ENCODE measurements at regions not wholly inside any gene's neighbourhood (a gene's known extent, or its start where the extent isn't known, plus 50 kb on each side); places are given as distances from the start of the nearest gene placed in this dataset.
A peak's percentile ranks its signal among the peaks of the same experiment; 100 is the strongest.
"Not testable (repeated sequence)": the region's sequence is repeated elsewhere in the genome, so short reads cannot be mapped to it uniquely, and the experiment has no call there.

DNA sequence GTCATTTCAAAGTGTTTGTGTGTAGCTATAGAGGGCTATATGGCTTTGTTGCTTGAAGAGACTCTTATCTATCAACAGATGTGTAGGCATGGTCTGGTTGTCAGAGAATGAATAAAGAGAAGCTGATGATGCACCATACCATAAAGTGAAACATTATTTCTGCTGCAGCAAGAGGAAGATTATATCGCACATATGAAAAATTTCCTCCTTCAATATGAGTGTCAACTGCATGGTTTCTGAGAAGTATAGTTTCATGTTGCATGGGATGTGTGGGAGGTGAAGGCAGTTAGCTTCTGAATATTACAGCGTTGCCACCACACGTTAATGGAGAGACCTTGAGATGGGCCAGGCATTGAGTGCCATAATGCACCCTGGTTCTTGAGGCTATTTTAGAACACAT, 217.9 kb downstream of the SATB1 start:
- peaks cover 0 to 4% (median 1%) of the 10 kb centered on the region in 4 donors for H3K4me1 Mint-ChIP-seq
- no peak for DNase-seq
- H3K27me3 Mint-ChIP-seq = peaks cover 0 to 7% (median 4%) of the 10 kb centered on the region in 5 donors
- no peak overlapping the region for H3K4me3 Mint-ChIP-seq
- H3K36me3 Mint-ChIP-seq = no peaks in the 10 kb centered on the region
- H3K9me3 Mint-ChIP-seq = no peaks in the 10 kb centered on the region
- POLR2A ChIA-PET = no interaction called here
- ATAC-seq = no peak
- H3K27ac Mint-ChIP-seq = no peak overlapping the region

DNA sequence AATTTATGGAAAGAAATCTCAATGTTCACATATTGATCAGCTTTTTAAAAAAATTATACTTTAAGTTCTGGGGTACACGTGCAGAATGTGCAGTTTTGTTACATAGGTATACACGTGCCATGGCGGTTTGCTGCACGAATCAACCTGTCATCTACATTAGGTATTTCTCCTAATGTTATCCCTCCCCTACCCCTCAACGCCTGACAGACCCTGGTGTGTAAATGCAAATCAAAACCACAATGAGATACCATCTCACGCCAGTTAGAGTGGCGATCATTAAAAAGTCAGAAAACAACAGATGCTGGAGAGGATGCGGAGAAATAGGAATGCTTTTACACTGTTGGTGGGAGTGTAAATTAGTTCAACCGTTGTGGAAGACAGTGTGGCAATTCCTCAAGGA, 219.4 kb downstream of the SATB1 start:
- H3K4me3 Mint-ChIP-seq, POLR2A ChIA-PET, ATAC-seq, DNase-seq, H3K9me3 Mint-ChIP-seq, H3K4me1 Mint-ChIP-seq, H3K27me3 Mint-ChIP-seq, H3K27ac Mint-ChIP-seq, H3K36me3 Mint-ChIP-seq: not testable (repeated sequence)

DNA sequence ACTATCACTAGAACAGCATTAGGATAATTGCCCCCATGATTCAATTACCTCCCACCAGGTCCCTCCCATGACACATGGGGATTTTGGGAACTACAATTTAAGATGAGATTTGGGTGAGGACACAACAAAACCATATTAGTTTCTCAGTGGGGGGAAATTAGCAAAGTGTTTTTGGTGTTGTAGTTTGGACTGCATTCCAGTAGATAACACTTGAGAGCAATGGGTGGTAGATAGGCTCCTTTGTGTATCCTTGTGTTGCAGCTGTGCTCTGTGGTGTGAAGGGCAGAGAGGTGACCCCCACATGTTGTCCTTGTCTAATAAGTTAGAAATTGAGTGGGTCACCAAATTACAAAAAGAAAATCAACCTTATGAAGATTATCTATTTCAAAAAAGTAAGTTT, 223.8 kb downstream of the SATB1 start:
- POLR2A ChIA-PET = no interaction called here
- Mint-ChIP-seq H3K4me1 (no peaks in the 10 kb centered on the region), H3K4me3 (no peak overlapping the region), H3K36me3 (peaks cover 0 to 32% (median 29%) of the 10 kb centered on the region in 3 donors), H3K27me3 (peaks cover 0 to 6% (median 1%) of the 10 kb centered on the region in 5 donors), H3K9me3 (peaks cover 0 to 47% (median 20%) of the 10 kb centered on the region in 9 donors), H3K27ac (no peak overlapping the region)
- DNase-seq (no peak), ATAC-seq (no peak)

DNA sequence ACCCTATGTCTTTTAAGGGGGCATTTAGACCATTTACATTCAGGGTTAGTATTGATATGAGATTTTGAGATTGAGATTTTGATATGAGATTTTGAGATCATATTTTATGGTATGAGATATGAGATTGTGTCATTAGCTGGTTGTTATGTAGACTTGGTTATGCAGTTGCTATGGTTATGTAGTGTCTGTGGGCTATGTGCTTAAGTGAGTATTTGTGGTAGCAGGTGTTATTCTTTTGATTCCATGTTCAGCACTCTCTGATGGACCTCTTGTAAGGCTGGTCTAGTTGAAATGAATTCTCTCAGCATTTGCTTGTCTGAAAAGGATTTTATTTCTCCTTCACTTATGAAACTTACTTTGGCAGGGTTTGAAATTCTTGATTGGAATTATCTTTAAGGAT, 225.4 kb downstream of the SATB1 start:
- H3K27me3 Mint-ChIP-seq = peaks cover 0 to 4% (median 1%) of the 10 kb centered on the region in 5 donors
- H3K9me3 Mint-ChIP-seq = peaks cover 0 to 57% (median 27%) of the 10 kb centered on the region in 9 donors

DNA sequence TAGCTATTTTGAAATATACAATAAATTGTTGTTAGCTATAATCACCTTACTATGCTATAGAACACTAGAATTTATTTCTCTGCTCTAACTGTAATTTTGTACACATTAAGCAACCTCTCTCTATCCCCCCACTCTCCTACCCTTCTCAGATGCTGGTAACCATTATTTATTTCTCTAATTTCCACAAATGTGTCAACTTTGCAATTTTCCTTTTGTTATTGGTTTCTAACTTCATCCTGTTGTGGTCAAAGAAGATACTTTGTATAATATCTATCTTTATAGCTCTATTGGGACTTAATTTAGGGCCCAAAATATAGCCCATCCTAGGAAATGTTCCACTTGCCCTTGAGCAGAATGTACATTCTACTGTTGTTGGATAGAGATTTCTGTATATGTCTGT, 229.3 kb downstream of the SATB1 start:
- H3K9me3 Mint-ChIP-seq = peaks cover 0 to 55% (median 27%) of the 10 kb centered on the region in 9 donors
- peaks cover 0 to 32% (median 29%) of the 10 kb centered on the region in 3 donors for H3K36me3 Mint-ChIP-seq
- POLR2A ChIA-PET = no interaction called here
- no peak overlapping the region for H3K4me3 Mint-ChIP-seq
- H3K27me3 Mint-ChIP-seq = no peaks in the 10 kb centered on the region
- no peak for DNase-seq
- no peak overlapping the region for H3K27ac Mint-ChIP-seq
- ATAC-seq = no peak
- H3K4me1 Mint-ChIP-seq = no peaks in the 10 kb centered on the region

More for the DNA sequence above, 225.4 kb downstream of the SATB1 start:
- POLR2A ChIA-PET = no interaction called here
- Mint-ChIP-seq H3K27ac (no peak overlapping the region), H3K36me3 (peaks cover 0 to 32% (median 29%) of the 10 kb centered on the region in 3 donors), H3K4me3 (no peak overlapping the region), H3K4me1 (no peaks in the 10 kb centered on the region)
- ATAC-seq (no peak), DNase-seq (no peak)

DNA sequence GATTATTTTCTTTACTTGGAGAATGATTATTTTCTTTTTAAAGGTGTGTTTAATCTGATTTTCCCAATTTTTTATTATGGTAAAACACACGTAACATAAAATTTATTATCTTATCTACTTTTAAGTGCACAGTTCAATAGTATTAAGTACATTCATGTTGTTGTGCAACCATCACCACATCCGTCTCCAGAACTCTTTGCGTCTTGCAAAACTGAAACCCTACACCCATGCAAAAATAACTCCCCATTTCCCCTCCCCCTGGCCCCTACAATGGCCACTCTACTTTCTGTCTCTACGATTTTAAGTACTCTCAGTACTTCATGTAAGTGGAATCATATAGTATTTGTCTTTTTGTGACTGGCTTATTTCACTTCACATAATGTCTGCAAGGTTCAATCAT, 230.7 kb downstream of the SATB1 start:
- Mint-ChIP-seq H3K9me3 (peaks cover 0 to 41% (median 19%) of the 10 kb centered on the region in 9 donors), H3K27me3 (peaks cover 0 to under 1% (median 0%) of the 10 kb centered on the region in 5 donors), H3K4me1 (no peaks in the 10 kb centered on the region), H3K27ac (no peak overlapping the region), H3K4me3 (no peak overlapping the region), H3K36me3 (peaks cover 0 to 18% (median 16%) of the 10 kb centered on the region in 3 donors)
- ATAC-seq = no peak
- POLR2A ChIA-PET = interaction anchor here (0.6 kb wide), 1 partner anchor 753 kb away, joined by 3 read pairs; no protein-coding TSS in a partner anchor
- DNase-seq = no peak

DNA sequence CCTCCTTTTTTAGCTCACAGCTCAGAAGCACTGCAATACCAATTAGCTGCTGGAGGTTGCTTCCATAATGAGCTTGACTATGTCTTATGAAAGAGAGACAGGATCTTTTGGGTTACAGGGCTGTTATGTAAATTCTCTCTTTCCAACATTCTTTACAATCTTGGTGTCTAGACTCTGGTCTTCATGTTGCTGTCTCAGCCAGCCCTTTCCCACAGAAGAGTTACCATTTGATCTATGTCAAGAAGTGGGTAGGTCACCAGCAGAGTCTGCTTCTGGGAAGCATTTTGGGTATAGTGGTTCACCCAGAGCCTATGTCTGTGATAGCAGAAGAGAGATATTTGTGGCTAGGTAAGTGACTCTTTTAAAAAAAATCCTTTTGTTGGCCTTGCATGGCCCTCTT, 234.5 kb downstream of the SATB1 start:
- DNase-seq (no peak), ATAC-seq (no peak)
- no peak overlapping the region for H3K27ac Mint-ChIP-seq
- peaks cover 0 to 2% (median 0%) of the 10 kb centered on the region in 5 donors for H3K27me3 Mint-ChIP-seq
- H3K36me3 Mint-ChIP-seq = no peaks in the 10 kb centered on the region
- POLR2A ChIA-PET = no interaction called here
- peaks cover 0 to 8% (median 3%) of the 10 kb centered on the region in 9 donors for H3K9me3 Mint-ChIP-seq
- H3K4me3 Mint-ChIP-seq = no peak overlapping the region
- H3K4me1 Mint-ChIP-seq = no peaks in the 10 kb centered on the region

DNA sequence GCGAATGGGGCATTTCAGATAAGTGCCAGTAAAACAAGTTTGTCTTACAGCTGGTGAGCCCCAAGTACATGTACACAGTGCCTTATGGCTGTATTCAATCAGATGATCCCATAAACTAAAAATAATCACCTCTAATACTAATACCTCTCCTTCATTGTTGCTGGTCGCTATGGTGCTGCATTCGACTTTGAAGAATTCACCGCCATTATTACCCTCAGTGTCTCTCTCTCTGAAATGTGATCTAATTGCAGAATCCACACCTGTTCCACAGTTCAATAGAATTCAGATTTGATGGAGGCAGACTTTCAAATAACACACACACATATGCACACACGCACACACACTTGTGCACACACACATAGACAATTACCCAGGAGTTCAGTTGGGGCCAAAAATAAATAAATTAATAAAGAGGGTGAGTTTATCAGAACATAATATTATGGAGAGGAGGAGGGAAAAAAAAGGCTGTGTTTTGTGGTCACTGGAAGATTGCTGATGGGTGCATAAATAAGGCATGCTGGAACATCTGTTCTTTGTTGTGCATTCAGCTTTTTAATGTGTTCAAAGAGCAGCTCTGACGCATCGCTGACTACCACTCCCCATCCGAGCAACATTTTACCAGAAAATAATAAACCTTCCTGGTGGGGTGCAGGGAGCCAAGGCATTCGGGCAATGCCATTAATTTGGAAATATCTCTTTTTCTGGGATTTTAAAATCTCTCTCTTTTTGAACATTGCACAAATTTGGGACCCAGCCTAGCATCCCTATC, 235.7 kb downstream of the SATB1 start:
- Mint-ChIP-seq H3K4me3 (no peak overlapping the region), H3K4me1 (no peaks in the 10 kb centered on the region), H3K27ac (no peak overlapping the region), H3K9me3 (peaks cover 0 to under 1% (median 0%) of the 10 kb centered on the region in 9 donors), H3K36me3 (no peaks in the 10 kb centered on the region), H3K27me3 (peaks cover 0 to 2% (median 2%) of the 10 kb centered on the region in 5 donors)
- DNase-seq (no peak), ATAC-seq (no peak)
- POLR2A ChIA-PET = no interaction called here

DNA sequence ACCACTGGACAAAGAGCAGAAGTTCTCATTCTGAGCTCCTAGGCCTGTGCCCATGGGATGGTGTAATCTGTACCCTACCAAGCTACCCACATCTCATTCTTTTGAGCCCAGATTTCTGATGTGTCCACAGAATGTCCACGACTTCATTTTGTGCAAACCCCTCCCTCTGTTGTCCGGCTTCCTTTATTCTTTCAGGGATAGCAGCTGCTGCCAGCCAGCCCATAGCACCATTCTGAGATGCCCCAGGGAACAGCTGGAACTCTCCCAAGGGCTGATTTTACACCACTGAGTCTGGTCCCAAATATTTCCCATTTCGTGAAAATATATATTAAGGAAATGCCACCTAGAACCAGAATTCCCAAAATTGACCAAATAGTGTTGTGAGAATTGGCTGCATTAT, 236.6 kb downstream of the SATB1 start:
- no peaks in the 10 kb centered on the region for H3K4me1 Mint-ChIP-seq
- POLR2A ChIA-PET = no interaction called here
- ATAC-seq (no peak), DNase-seq (no peak)
- H3K36me3 Mint-ChIP-seq = no peaks in the 10 kb centered on the region
- peak overlapping the region in 1 of 10 donors; percentile 18 for H3K27ac Mint-ChIP-seq
- no peaks in the 10 kb centered on the region for H3K9me3 Mint-ChIP-seq
- peaks cover 0 to 2% (median 2%) of the 10 kb centered on the region in 5 donors for H3K27me3 Mint-ChIP-seq
- no peak overlapping the region for H3K4me3 Mint-ChIP-seq

DNA sequence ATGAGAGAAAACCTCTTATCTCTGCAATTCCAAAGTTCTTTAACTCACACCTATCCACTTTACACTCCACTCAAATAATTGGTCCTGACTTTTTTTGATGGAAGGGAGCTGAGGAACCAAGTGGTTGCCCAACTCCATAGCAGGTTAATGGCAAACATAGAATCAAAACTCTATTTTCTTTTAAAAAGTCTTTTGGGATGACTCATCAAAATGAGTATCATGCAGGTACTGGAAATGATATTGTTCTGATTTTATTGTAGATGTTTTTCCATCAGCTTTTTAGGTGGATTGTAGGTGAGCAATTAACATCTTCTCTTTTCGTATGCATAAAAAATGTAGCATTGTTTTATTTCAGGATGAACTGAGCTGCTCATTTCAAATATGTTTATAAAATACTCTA, 239.5 kb downstream of the SATB1 start:
- Mint-ChIP-seq H3K27me3 (peaks cover 0 to 3% (median 2%) of the 10 kb centered on the region in 5 donors), H3K9me3 (peaks cover 0 to 3% (median 0%) of the 10 kb centered on the region in 9 donors), H3K4me3 (no peak overlapping the region), H3K4me1 (no peaks in the 10 kb centered on the region), H3K27ac (no peak overlapping the region), H3K36me3 (no peaks in the 10 kb centered on the region)
- POLR2A ChIA-PET = no interaction called here
- DNase-seq (no peak), ATAC-seq (no peak)

DNA sequence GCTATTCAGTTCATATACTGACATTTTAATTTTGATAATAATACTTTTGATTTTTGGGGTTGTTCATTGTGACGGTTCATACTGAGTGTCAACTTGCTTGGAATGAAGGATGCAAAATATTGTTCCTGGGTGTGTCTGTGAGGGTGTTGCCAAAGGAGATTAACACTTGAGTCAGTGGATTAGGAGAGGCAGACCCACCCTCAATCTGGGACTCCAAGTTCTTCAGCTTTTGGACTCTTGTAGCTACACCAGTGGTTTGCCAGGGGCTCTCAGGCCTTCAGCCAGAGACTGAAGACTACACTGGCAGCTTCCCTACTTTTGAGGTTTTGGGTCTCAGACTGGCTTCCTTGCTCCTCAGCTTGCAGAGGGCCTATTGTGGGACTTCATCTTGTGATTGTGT, 242.2 kb downstream of the SATB1 start:
- DNase-seq, POLR2A ChIA-PET, H3K36me3 Mint-ChIP-seq, H3K27ac Mint-ChIP-seq, H3K9me3 Mint-ChIP-seq, H3K4me1 Mint-ChIP-seq, H3K27me3 Mint-ChIP-seq, H3K4me3 Mint-ChIP-seq, ATAC-seq: not testable (repeated sequence)

DNA sequence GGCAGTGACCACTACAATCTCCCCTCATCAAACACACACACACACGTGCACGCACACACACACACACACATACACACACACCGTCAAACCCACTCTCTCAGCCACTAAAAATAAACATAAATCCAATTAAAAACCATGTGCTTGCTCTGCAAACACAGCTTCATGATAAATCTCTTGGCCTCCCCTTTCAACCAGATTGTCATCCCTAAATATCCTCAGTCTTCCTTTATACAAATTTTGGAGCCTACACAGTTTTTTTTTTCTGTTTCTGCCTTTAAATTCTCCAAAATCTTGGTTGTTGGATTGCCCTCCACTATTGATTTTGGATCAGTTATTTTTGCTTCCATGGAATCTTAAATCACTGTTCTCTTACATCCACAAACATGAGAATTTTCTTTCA, 245.6 kb downstream of the SATB1 start:
- Mint-ChIP-seq H3K27me3 (peaks cover 0 to 1% (median 0%) of the 10 kb centered on the region in 5 donors), H3K4me1 (no peaks in the 10 kb centered on the region), H3K36me3 (no peaks in the 10 kb centered on the region), H3K27ac (no peak overlapping the region), H3K4me3 (no peak overlapping the region), H3K9me3 (peaks cover 0 to 7% (median 0%) of the 10 kb centered on the region in 9 donors)
- POLR2A ChIA-PET = no interaction called here
- no peak for DNase-seq
- ATAC-seq = no peak

DNA sequence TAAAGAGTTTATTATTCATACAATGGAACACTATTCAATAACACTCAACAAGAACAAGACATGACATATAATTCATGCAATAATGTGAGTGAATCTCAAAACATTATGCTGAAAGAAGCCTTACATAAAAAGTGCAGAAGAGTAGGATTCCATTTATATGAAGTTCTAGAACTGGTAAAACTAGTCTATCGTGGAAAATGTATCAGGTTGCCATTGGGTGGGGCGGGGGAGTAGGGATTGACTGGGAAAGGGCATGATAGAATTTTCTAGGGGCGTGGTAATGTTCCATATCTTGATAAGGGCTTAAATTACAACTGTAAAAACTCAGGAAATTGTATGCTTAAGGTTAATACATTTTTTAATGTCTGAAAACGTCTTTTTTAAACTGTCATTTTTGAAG, 247.9 kb downstream of the SATB1 start:
- no peaks in the 10 kb centered on the region for H3K36me3 Mint-ChIP-seq
- H3K27ac Mint-ChIP-seq = no peak overlapping the region
- no peak overlapping the region for H3K4me3 Mint-ChIP-seq
- ATAC-seq (no peak), DNase-seq (no peak)
- peaks cover 0 to 1% (median 0%) of the 10 kb centered on the region in 5 donors for H3K27me3 Mint-ChIP-seq
- no peaks in the 10 kb centered on the region for H3K4me1 Mint-ChIP-seq
- POLR2A ChIA-PET = no interaction called here
- H3K9me3 Mint-ChIP-seq = peaks cover 0 to 4% (median 0%) of the 10 kb centered on the region in 9 donors

DNA sequence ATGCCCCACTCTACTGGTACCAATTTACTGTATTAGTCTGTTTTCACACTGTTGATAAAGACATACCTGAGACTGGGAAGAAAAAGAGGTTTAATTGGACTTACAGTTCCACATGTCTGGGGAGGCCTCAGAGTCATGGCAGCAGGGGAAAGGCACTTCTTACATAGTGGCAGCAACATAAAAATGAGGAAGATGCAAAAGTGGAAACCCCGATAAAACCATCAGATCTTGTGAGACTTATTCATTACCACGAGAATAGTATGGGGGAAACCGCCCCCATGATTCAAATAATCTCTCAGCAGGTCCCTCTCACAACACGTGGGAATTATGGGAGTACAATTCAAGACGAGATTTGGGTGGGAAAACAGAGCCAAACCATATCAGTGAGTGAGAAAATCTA, 251.2 kb downstream of the SATB1 start:
- DNase-seq, H3K27me3 Mint-ChIP-seq, H3K4me3 Mint-ChIP-seq, POLR2A ChIA-PET, H3K27ac Mint-ChIP-seq, H3K36me3 Mint-ChIP-seq, H3K4me1 Mint-ChIP-seq, ATAC-seq, H3K9me3 Mint-ChIP-seq: not testable (repeated sequence)

All from naive thymus-derived CD8-positive, alpha-beta T cell (primary cell).